NB4 (cell line): ENCODE measurements at regions not wholly inside any gene's neighbourhood (a gene's known extent, or its start where the extent isn't known, plus 50 kb on each side); places are given as distances from the start of the nearest gene placed in this dataset.

Experiments used
- POLR2A ChIP-seq: IDR thresholded peaks from 2 replicates; pipeline ENCODE4 v1.6.1; 2011; ENCODE audit warnings: mild to moderate bottlenecking; ENCODE audit not compliant: insufficient read length; ENCODE audit errors: extremely low read depth
- TF ChIP-seq, protein P1 (sequence below): IDR thresholded peaks from one replicate; pipeline ENCODE4 v1.5.1; 2012; ENCODE audit warnings: low read depth, low read length

DNA sequence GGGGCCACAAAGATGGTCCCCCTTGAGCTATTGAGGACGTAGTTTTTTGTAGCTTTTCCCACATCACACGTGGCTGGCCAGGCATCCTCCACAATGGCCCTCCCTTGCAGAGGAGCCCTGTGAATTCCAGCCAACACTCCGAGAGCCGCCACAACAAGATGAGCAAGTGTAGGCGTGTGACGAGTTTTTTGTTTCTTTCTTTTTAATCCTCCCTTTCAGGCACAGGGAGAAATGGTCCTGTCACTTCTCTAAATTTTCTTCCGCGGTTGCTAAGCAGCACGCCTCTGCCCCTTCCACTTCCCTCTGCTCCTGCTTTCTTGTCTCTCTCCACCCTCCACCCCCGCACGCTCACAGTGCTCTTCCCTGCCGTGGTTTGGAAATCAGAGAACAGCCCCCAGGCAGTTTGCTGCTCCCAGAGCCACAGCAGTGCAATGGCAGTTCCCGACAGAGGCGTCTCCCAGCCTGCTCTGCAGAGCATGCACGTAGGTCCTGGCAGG lies 68.0 kb upstream of the MRTFB start:
- TF ChIP-seq, protein P1, sequence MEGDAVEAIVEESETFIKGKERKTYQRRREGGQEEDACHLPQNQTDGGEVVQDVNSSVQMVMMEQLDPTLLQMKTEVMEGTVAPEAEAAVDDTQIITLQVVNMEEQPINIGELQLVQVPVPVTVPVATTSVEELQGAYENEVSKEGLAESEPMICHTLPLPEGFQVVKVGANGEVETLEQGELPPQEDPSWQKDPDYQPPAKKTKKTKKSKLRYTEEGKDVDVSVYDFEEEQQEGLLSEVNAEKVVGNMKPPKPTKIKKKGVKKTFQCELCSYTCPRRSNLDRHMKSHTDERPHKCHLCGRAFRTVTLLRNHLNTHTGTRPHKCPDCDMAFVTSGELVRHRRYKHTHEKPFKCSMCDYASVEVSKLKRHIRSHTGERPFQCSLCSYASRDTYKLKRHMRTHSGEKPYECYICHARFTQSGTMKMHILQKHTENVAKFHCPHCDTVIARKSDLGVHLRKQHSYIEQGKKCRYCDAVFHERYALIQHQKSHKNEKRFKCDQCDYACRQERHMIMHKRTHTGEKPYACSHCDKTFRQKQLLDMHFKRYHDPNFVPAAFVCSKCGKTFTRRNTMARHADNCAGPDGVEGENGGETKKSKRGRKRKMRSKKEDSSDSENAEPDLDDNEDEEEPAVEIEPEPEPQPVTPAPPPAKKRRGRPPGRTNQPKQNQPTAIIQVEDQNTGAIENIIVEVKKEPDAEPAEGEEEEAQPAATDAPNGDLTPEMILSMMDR, result no peak
- TF ChIP-seq POLR2A, result no peak
